Neutrophil (primary cell): ENCODE measurements at regions not wholly inside any gene's neighbourhood (a gene's known extent, or its start where the extent isn't known, plus 50 kb on each side); places are given as distances from the start of the nearest gene placed in this dataset.
A peak's percentile ranks its signal among the peaks of the same experiment; 100 is the strongest.
"Not testable (repeated sequence)": the region's sequence is repeated elsewhere in the genome, so short reads cannot be mapped to it uniquely, and the experiment has no call there.

Experiments
- H3K27ac ChIP-seq: fragments of 200-600 bp; sonication (generic); 2 replicates; pipeline ENCODE4 v1.5.1; 2016; ENCODE audit warnings: mild to moderate bottlenecking, moderate library complexity
- H3K27me3 ChIP-seq: fragments of 200-600 bp; sonication (generic); 2 replicates; pipeline ENCODE4 v1.6.0; 2016; ENCODE audit warnings: mild to moderate bottlenecking
- H3K36me3 ChIP-seq: fragments of 200-600 bp; sonication (generic); 2 replicates; pipeline ENCODE4 v1.5.1; 2017
- H3K4me1 ChIP-seq, 2 experiments: fragments of 200-600 bp in 1 of 2; sonication (generic) in 1 of 2; 1 replicate in 1 of 2; 2 replicates in 1 of 2; pipeline versions ENCODE4 v1.5.1 to v1.6.1; 2013 to 2016; ENCODE audit warnings: low read depth in 1 of 2, low read length in 1 of 2, mild to moderate bottlenecking in 1 of 2, moderate library complexity in 1 of 2; ENCODE audit not compliant: control insufficient read depth in 1 of 2, insufficient read depth in 1 of 2
- H3K4me3 ChIP-seq, 2 experiments: fragments of 200-600 bp in 1 of 2; sonication (generic) in 1 of 2; 1 replicate in 1 of 2; 2 replicates in 1 of 2; pipeline ENCODE4 v1.5.1; 2013 to 2016; ENCODE audit warnings: low read depth in 1 of 2, low read length in 1 of 2, mild to moderate bottlenecking in 1 of 2, moderate library complexity in 1 of 2
- H3K9me3 ChIP-seq: fragments of 200-600 bp; sonication (generic); 2 replicates; pipeline ENCODE4 v1.5.1; 2016
- CTCF ChIP-seq: fragments of 200-600 bp; sonication (generic); IDR thresholded peaks from 2 replicates; pipeline ENCODE4 v1.5.1; 2016; ENCODE audit warnings: antibody characterized with exemption

- Histone ChIP-seq H3K4me3 (no peak overlapping the region), H3K4me1 (peaks cover 23 to 24% of the 10 kb centered on the region in 2 experiments), H3K27me3 (no peaks in the 10 kb centered on the region), H3K27ac (no peak overlapping the region), H3K36me3 (no peaks in the 10 kb centered on the region), H3K9me3 (no peaks in the 10 kb centered on the region)
- TF ChIP-seq CTCF, result no peak
These were observed 254.7 kb upstream of the CDH11 start for GRCh38 chr16:65376601-65377000.

- no peak for TF ChIP-seq CTCF
- Histone ChIP-seq H3K27me3 (no peaks in the 10 kb centered on the region), H3K36me3 (no peaks in the 10 kb centered on the region), H3K4me3 (no peak overlapping the region), H3K4me1 (peaks cover 26 to 27% of the 10 kb centered on the region in 2 experiments), H3K9me3 (no peaks in the 10 kb centered on the region), H3K27ac (no peak overlapping the region)
These were observed 253.8 kb upstream of the CDH11 start for GRCh38 chr16:65375651-65376050.

- Histone ChIP-seq H3K9me3 (no peaks in the 10 kb centered on the region), H3K36me3 (no peaks in the 10 kb centered on the region), H3K27me3 (no peaks in the 10 kb centered on the region), H3K4me3 (no peak overlapping the region), H3K4me1 (peaks cover 26 to 27% of the 10 kb centered on the region in 2 experiments), H3K27ac (peak overlapping the region; percentile 66)
- no peak for TF ChIP-seq CTCF
These were observed 251.2 kb upstream of the CDH11 start for GRCh38 chr16:65373097-65373496.

DNA sequence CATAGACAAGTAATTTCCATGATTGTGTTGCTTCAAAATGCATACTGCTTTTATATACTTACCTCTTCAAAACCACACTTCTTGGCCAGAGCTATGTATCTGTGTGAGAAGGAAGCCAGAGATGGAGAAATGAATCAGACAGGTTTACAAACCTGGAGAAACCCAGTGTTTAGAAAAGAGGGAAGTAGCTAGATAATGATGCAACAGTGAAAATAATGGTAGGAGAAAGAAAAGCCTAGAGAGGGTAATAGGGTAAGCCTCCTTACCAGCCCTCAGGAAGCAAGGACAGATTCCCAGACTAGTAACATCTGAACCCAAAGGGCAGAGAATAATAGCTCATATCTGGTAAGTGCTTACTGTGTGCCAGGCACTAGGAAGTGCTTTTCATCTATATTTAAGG lies 250.3 kb upstream of the CDH11 start:
- TF ChIP-seq CTCF, result no peak
- H3K27ac ChIP-seq, result peak overlapping the region; percentile 66
- no peaks in the 10 kb centered on the region for H3K27me3 ChIP-seq
- no peaks in the 10 kb centered on the region for H3K9me3 ChIP-seq
- H3K36me3 ChIP-seq, result no peaks in the 10 kb centered on the region
- no peak overlapping the region for H3K4me3 ChIP-seq
- H3K4me1 ChIP-seq, result peaks cover 26 to 27% of the 10 kb centered on the region in 2 experiments

DNA sequence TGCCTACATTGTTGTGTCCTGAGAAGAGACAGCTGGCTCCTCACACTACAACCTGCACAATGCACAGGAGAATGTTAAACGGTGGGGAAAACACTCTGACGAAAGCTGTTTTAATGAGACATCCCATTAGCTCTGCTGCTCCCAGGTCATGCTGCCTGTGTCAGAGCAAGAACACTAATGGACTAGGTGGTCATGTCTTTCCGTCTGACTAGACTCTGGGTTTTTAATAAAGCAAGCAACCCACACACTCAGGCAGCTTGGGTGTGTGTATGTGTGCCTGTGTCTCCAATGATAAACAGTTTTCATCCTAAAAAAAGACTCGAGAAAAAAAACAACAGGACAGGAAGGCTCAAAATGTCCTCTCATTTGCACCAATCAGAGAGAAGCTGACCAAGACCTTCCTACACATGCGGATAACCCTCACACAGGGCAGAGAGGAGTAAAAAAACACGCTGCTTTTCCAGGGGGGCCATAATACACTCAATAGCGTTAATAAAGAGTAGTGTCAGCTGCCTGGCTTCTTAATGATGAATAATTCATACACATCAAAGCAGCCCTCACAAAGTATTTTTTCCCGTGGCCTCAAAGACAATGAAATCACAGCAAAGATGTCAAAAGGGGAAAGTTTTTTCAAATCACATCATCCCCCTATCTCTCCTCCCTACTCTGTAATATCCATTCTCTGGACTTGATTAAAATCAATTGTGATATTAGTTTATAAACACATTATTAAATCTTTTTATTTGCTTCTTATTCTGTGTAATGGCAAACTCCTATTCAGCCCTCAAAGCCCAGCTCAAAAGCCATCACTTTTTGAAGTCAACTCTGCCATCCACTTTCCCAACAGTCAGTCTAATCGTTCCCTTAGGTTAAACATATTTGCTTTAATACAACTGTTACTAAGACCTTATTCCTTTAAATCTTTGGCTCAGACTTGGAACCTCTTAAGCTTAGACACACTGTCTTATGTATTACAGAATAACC lies 244.2 kb upstream of the CDH11 start:
- TF ChIP-seq CTCF, result no peak
- Histone ChIP-seq H3K4me3 (no peak overlapping the region), H3K9me3 (no peaks in the 10 kb centered on the region), H3K4me1 (no peaks in the 10 kb centered on the region), H3K36me3 (no peaks in the 10 kb centered on the region), H3K27ac (no peak overlapping the region), H3K27me3 (no peaks in the 10 kb centered on the region)

- not testable (repeated sequence) for H3K36me3 ChIP-seq, H3K4me3 ChIP-seq, H3K27me3 ChIP-seq, H3K4me1 ChIP-seq, H3K27ac ChIP-seq, H3K9me3 ChIP-seq
These were observed 234.9 kb upstream of the CDH11 start for GRCh38 chr16:65356721-65357120.
